ENCODE measurements at regions not wholly inside any gene's neighbourhood (a gene's known extent, or its start where the extent isn't known, plus 50 kb on each side); places are given as distances from the start of the nearest gene placed in this dataset.
"Not testable (repeated sequence)": the region's sequence is repeated elsewhere in the genome, so short reads cannot be mapped to it uniquely, and the experiment has no call there.

- no peak for DNase-seq (ENCODE audit: low spot score)
Observed at GRCh38 chr10:118950997-118951637, 78.4 kb upstream of the NANOS1 start.

GRCh38 chr10:118952493-118953295 is 76.8 kb upstream of the NANOS1 start:
- DNase-seq (ENCODE audit: low spot score), result no peak

GRCh38 chr10:118953598-118954393 is 75.7 kb upstream of the NANOS1 start:
- no peak for DNase-seq (ENCODE audit: low spot score)

GRCh38 chr10:118955531-118955930 is 74.0 kb upstream of the NANOS1 start:
- no peak for DNase-seq (ENCODE audit: low spot score)

GRCh38 chr10:118955951-118956801 is 73.3 kb upstream of the NANOS1 start:
- no peak for DNase-seq (ENCODE audit: low spot score)

GRCh38 chr10:118956802-118957442 is 72.6 kb upstream of the NANOS1 start:
- DNase-seq (ENCODE audit: low spot score), result no peak

- DNase-seq (ENCODE audit: low spot score), result no peak
Observed at GRCh38 chr10:118957443-118957825, 72.1 kb upstream of the NANOS1 start.

GRCh38 chr10:118957966-118958365 is 71.5 kb upstream of the NANOS1 start:
- DNase-seq (ENCODE audit: low spot score), result no peak

- DNase-seq (ENCODE audit: low spot score), result no peak
Observed at GRCh38 chr10:118958559-118958958, 71.0 kb upstream of the NANOS1 start.

GRCh38 chr10:118958984-118959925 is 70.3 kb upstream of the NANOS1 start:
- DNase-seq (ENCODE audit: low spot score), result no peak

GRCh38 chr10:118960157-118961090 is 69.1 kb upstream of the NANOS1 start:
- no peak for DNase-seq (ENCODE audit: low spot score)

GRCh38 chr10:118961436-118961835 is 68.1 kb upstream of the NANOS1 start:
- no peak for DNase-seq (ENCODE audit: low spot score)

- not testable (repeated sequence) for DNase-seq (ENCODE audit: low spot score)
Observed at GRCh38 chr10:118962331-118962868, 67.1 kb upstream of the NANOS1 start.

GRCh38 chr10:118963341-118963740 is 66.2 kb upstream of the NANOS1 start:
- DNase-seq (ENCODE audit: low spot score), result no peak

GRCh38 chr10:118963933-118964332 is 65.6 kb upstream of the NANOS1 start:
- DNase-seq (ENCODE audit: low spot score), result no peak

- DNase-seq (ENCODE audit: low spot score), result not testable (repeated sequence)
Observed at GRCh38 chr10:118964476-118964875, 65.0 kb upstream of the NANOS1 start.

- no peak for DNase-seq (ENCODE audit: low spot score)
Observed at GRCh38 chr10:118965096-118965495, 64.4 kb upstream of the NANOS1 start.

GRCh38 chr10:118965645-118966044 is 63.9 kb upstream of the NANOS1 start:
- no peak for DNase-seq (ENCODE audit: low spot score)
